C4-2B (cell line): ENCODE measurements at regions not wholly inside any gene's neighbourhood (a gene's known extent, or its start where the extent isn't known, plus 50 kb on each side); places are given as distances from the start of the nearest gene placed in this dataset.

ENCODE experiments used
- H3K27ac ChIP-seq: fragments of 450-650 bp; 2 replicates; pipeline ENCODE4 v1.5.1; 2017
- ZFX ChIP-seq: fragments of 450-650 bp; IDR thresholded peaks from 2 replicates; pipeline ENCODE4 v1.6.1; 2017
- TF ChIP-seq, protein P1 (sequence below): fragments of 450-650 bp; conservative IDR thresholded peaks from 2 replicates; pipeline ENCODE4 v1.5.1; 2017; ENCODE audit warnings: mild to moderate bottlenecking

DNA sequence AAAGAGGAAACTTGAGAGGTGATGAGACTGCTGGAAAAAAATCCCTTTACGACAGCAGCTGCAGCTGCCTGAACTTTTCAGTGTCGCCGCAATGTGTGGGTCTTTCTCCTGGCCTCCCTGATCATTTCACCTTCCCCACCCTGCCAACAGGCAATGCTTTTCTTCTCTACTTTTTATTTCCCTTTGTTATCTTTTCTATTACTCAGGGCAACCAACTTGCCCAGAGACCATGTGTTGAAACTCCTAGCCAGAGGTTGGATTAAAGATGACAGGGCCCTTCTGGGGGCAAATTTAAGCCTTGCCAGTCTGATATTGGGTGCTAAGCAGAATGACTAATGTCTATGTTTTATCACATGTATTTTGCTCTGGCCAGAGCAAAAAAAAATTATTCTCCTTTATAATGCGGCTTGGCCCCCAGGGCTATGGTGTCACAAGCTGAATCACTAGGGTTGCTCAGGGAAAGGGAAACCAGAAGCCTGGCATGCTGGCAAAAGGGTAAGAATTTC is 51.5 kb upstream of the CFAP20DC start:
- H3K27ac ChIP-seq, result no peak overlapping the region
- TF ChIP-seq ZFX, result no peak
- TF ChIP-seq, protein P1, sequence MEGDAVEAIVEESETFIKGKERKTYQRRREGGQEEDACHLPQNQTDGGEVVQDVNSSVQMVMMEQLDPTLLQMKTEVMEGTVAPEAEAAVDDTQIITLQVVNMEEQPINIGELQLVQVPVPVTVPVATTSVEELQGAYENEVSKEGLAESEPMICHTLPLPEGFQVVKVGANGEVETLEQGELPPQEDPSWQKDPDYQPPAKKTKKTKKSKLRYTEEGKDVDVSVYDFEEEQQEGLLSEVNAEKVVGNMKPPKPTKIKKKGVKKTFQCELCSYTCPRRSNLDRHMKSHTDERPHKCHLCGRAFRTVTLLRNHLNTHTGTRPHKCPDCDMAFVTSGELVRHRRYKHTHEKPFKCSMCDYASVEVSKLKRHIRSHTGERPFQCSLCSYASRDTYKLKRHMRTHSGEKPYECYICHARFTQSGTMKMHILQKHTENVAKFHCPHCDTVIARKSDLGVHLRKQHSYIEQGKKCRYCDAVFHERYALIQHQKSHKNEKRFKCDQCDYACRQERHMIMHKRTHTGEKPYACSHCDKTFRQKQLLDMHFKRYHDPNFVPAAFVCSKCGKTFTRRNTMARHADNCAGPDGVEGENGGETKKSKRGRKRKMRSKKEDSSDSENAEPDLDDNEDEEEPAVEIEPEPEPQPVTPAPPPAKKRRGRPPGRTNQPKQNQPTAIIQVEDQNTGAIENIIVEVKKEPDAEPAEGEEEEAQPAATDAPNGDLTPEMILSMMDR, result no peak
